PC-9 (cell line): ENCODE measurements at regions not wholly inside any gene's neighbourhood (a gene's known extent, or its start where the extent isn't known, plus 50 kb on each side); places are given as distances from the start of the nearest gene placed in this dataset.

Experiments
- CTCF ChIP-seq: fragments of 200-600 bp; sonication (generic); conservative IDR thresholded peaks from 2 replicates; pipeline ENCODE4 v1.6.1; 2017; ENCODE audit warnings: mixed run types, antibody characterized with exemption, mild to moderate bottlenecking, moderate library complexity
- EZH2 ChIP-seq: fragments of 200-600 bp; sonication (generic); IDR thresholded peaks from 2 replicates; pipeline ENCODE4 v1.8.0; 2017; ENCODE audit warnings: antibody characterized with exemption, low read depth

GRCh38 chr11:71381781-71382505, 66.2 kb downstream of the DHCR7 start:
- TF ChIP-seq CTCF (no peak), EZH2 (no peak)
